ENCODE measurements at regions not wholly inside any gene's neighbourhood (a gene's known extent, or its start where the extent isn't known, plus 50 kb on each side); places are given as distances from the start of the nearest gene placed in this dataset.
"Not testable (repeated sequence)": the region's sequence is repeated elsewhere in the genome, so short reads cannot be mapped to it uniquely, and the experiment has no call there.

GRCh38 chr15:62862717-62863116 is 179.8 kb upstream of the TPM1 start:
- no peak for DNase-seq (ENCODE audit: low read depth)

- DNase-seq (ENCODE audit: low read depth) = no peak
These were observed 176.2 kb upstream of the TPM1 start for GRCh38 chr15:62866366-62866765.

GRCh38 chr15:62867844-62868243 is 174.7 kb upstream of the TPM1 start:
- no peak for DNase-seq (ENCODE audit: low read depth)

GRCh38 chr15:62868507-62868906 is 174.0 kb upstream of the TPM1 start:
- no peak for DNase-seq (ENCODE audit: low read depth)

GRCh38 chr15:62869116-62869515 is 173.4 kb upstream of the TPM1 start:
- DNase-seq (ENCODE audit: low read depth) = no peak

- DNase-seq (ENCODE audit: low read depth) = no peak
These were observed 172.3 kb upstream of the TPM1 start for GRCh38 chr15:62870216-62870615.

GRCh38 chr15:62870701-62871100 is 171.8 kb upstream of the TPM1 start:
- DNase-seq (ENCODE audit: low read depth) = not testable (repeated sequence)

GRCh38 chr15:62873203-62873602 is 169.3 kb upstream of the TPM1 start:
- no peak for DNase-seq (ENCODE audit: low read depth)

GRCh38 chr15:62874064-62874463 is 168.5 kb upstream of the TPM1 start:
- no peak for DNase-seq (ENCODE audit: low read depth)

GRCh38 chr15:62874959-62875625 is 167.5 kb upstream of the TPM1 start:
- DNase-seq (ENCODE audit: low read depth) = no peak

- DNase-seq (ENCODE audit: low read depth) = no peak
These were observed 166.9 kb upstream of the TPM1 start for GRCh38 chr15:62875626-62876021.

- DNase-seq (ENCODE audit: low read depth) = no peak
These were observed 165.2 kb upstream of the TPM1 start for GRCh38 chr15:62877276-62877857.

GRCh38 chr15:62878070-62878469 is 164.5 kb upstream of the TPM1 start:
- DNase-seq (ENCODE audit: low read depth) = no peak

GRCh38 chr15:62879770-62880169 is 162.8 kb upstream of the TPM1 start:
- no peak for DNase-seq (ENCODE audit: low read depth)

GRCh38 chr15:62880278-62880677 is 162.3 kb upstream of the TPM1 start:
- no peak for DNase-seq (ENCODE audit: low read depth)

- no peak for DNase-seq (ENCODE audit: low read depth)
These were observed 161.5 kb upstream of the TPM1 start for GRCh38 chr15:62881056-62881455.

GRCh38 chr15:62883938-62884479 is 158.5 kb upstream of the TPM1 start:
- no peak for DNase-seq (ENCODE audit: low read depth)

- DNase-seq (ENCODE audit: low read depth) = no peak
These were observed 156.0 kb upstream of the TPM1 start for GRCh38 chr15:62886431-62887071.

GRCh38 chr15:62887113-62887570 is 155.4 kb upstream of the TPM1 start:
- no peak for DNase-seq (ENCODE audit: low read depth)

- DNase-seq (ENCODE audit: low read depth) = no peak
These were observed 153.9 kb upstream of the TPM1 start for GRCh38 chr15:62888623-62889022.

- no peak for DNase-seq (ENCODE audit: low read depth)
These were observed 153.3 kb upstream of the TPM1 start for GRCh38 chr15:62889141-62889661.

- no peak for DNase-seq (ENCODE audit: low read depth)
These were observed 152.6 kb upstream of the TPM1 start for GRCh38 chr15:62889734-62890505.
